Kidney (tissue), 13 donors: ENCODE measurements at regions not wholly inside any gene's neighbourhood (a gene's known extent, or its start where the extent isn't known, plus 50 kb on each side); places are given as distances from the start of the nearest gene placed in this dataset.

Experiments
- DNase-seq, 5 donors: peaks; one replicate each; pipeline ENCODE4 v3.0.0-alpha.2; 2013 to 2020
- FAIRE-seq: peaks from 2 replicates; lab custom pipeline; 2012; peaks lifted over from hg19 to GRCh38; lab: Jason Lieb, UNC
- H3K27ac ChIP-seq, 2 donors: one replicate each; pipeline ENCODE4 v1.7.0; 2013; ENCODE audit warnings: low read depth in 2 of 2, low read length in 2 of 2, inconsistent platforms in 1 of 2
- H3K27me3 ChIP-seq: one replicate; pipeline ENCODE4 v1.7.1; 2013; ENCODE audit warnings: low read length, inconsistent platforms; ENCODE audit not compliant: control insufficient read depth, insufficient read depth
- H3K36me3 ChIP-seq, 3 donors: one replicate each; pipeline versions ENCODE4 v1.7.0 to v1.7.1; 2013; ENCODE audit warnings: low read length in 3 of 3, control low read depth in 1 of 3, inconsistent platforms in 1 of 3; ENCODE audit not compliant: insufficient read depth in 3 of 3, control insufficient read depth in 2 of 3
- H3K4me1 ChIP-seq, 3 donors: one replicate each; pipeline versions ENCODE4 v1.7.0 to v1.7.1; 2013; ENCODE audit warnings: low read length in 3 of 3, inconsistent platforms in 1 of 3, low read depth in 1 of 3; ENCODE audit not compliant: control insufficient read depth in 2 of 3, insufficient read depth in 2 of 3
- H3K4me3 ChIP-seq, 3 donors: one replicate each; pipeline versions ENCODE4 v1.7.0 to v1.8.1; 2013; ENCODE audit warnings: low read length in 3 of 3, control low read depth in 1 of 3, inconsistent platforms in 1 of 3
- H3K9ac ChIP-seq, 3 donors: one replicate each; pipeline versions ENCODE4 v1.7.0 to v1.7.1; 2013; ENCODE audit warnings: low read length in 3 of 3, control low read depth in 1 of 3, inconsistent platforms in 1 of 3
- H3K9me3 ChIP-seq, 3 donors: one replicate each; pipeline versions ENCODE4 v1.7.0 to v1.7.1; 2013; ENCODE audit warnings: low read length in 3 of 3, control low read depth in 1 of 3, inconsistent platforms in 1 of 3; ENCODE audit not compliant: control insufficient read depth in 2 of 3, insufficient read depth in 1 of 3
- intact Hi-C: fragments of 100-400 bp; cut with DNase I; formaldehyde crosslinking; loops from one replicate; pipeline ENCODE4 v1.11.1; 2022
- TF ChIP-seq, protein P1 (sequence below): IDR thresholded peaks from 3 replicates; pipeline ENCODE4 v1.5.1; 2012; ENCODE audit warnings: mild to moderate bottlenecking, moderate library complexity, borderline replicate concordance; ENCODE audit not compliant: insufficient read depth; ENCODE audit errors: extremely low read depth
- donor health status: control.
- donor health status: control.
- donor health status: control.
- donor health status: control.
- donor health status: control.
- donor health status: DM: yes; HTN: yes; CAD: no.
- donor health status: Normal renal cell carcinoma (clear cell type).

GRCh38 chr20:24836661-24837299 lies 112.3 kb upstream of the CST7 start:
- Histone ChIP-seq H3K9me3 (no peaks in the 10 kb centered on the region), H3K27ac (no peak overlapping the region), H3K27me3 (no peaks in the 10 kb centered on the region), H3K4me3 (no peak overlapping the region), H3K36me3 (no peaks in the 10 kb centered on the region), H3K4me1 (no peaks in the 10 kb centered on the region), H3K9ac (no peak overlapping the region)
- intact Hi-C loops: no loop called here
- FAIRE-seq: no peak
- DNase-seq: peak in 1 of 5 donors; percentile 7
- TF ChIP-seq, protein P1, sequence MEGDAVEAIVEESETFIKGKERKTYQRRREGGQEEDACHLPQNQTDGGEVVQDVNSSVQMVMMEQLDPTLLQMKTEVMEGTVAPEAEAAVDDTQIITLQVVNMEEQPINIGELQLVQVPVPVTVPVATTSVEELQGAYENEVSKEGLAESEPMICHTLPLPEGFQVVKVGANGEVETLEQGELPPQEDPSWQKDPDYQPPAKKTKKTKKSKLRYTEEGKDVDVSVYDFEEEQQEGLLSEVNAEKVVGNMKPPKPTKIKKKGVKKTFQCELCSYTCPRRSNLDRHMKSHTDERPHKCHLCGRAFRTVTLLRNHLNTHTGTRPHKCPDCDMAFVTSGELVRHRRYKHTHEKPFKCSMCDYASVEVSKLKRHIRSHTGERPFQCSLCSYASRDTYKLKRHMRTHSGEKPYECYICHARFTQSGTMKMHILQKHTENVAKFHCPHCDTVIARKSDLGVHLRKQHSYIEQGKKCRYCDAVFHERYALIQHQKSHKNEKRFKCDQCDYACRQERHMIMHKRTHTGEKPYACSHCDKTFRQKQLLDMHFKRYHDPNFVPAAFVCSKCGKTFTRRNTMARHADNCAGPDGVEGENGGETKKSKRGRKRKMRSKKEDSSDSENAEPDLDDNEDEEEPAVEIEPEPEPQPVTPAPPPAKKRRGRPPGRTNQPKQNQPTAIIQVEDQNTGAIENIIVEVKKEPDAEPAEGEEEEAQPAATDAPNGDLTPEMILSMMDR: no peak

GRCh38 chr20:24837781-24838450 lies 111.2 kb upstream of the CST7 start:
- no peak overlapping the region for H3K9ac ChIP-seq
- no peak overlapping the region for H3K4me3 ChIP-seq
- H3K9me3 ChIP-seq: no peaks in the 10 kb centered on the region
- FAIRE-seq: no peak
- peak in 2 of 5 donors; percentile 8 to 13 for DNase-seq
- H3K27ac ChIP-seq: no peak overlapping the region
- TF ChIP-seq, protein P1: no peak
- no peaks in the 10 kb centered on the region for H3K4me1 ChIP-seq
- no peaks in the 10 kb centered on the region for H3K27me3 ChIP-seq
- intact Hi-C loops: no loop called here
- no peaks in the 10 kb centered on the region for H3K36me3 ChIP-seq

DNA sequence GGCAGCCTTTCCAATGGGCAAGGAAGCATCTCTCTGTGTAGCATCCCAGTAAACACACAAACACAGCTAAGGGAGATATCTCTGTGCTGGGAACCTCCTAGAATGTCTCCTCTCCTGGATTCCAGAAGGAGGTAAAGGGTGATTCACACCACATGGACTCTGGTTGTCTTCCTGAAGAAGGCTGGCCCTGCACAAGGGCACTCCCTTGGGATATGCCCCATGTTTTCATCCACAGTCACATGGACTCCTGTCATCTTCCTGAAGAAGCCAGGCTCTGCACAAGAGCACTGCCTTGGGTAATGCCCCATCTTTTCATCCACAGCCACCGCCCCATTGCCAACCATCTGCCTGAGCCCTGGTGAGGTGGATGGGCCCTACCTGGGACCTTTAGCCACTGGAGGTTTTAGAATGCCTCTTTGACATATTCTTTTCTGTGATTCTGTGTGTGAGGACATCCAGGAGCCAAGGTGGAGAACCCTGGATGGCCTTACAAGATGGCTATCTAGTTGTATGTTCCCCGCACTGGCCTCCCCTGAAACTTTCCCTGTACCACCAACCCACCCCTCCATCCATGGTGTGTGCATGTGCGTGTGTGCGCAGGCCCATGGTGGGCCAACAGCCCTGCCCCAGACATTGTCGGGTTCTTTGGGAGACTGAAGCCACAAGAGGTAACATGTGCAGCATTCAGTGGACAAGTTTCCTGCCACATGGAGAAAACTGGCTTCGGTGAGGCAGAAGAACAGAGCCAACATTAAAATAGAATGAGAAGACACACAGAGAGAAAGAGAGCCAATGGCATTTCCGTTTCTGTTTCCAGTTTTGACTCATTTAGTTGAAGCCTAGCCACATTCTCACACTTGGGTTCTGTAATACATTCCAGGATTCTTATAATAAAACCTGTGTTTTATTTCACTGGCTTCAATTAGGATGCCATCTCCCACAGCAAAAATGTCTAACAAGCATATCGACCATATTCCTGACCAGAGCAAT lies 110.2 kb upstream of the CST7 start:
- intact Hi-C loops: no loop called here
- no peak for FAIRE-seq
- Histone ChIP-seq H3K4me3 (no peak overlapping the region), H3K4me1 (no peaks in the 10 kb centered on the region), H3K27ac (no peak overlapping the region), H3K27me3 (no peaks in the 10 kb centered on the region), H3K9me3 (no peaks in the 10 kb centered on the region), H3K9ac (no peak overlapping the region), H3K36me3 (no peaks in the 10 kb centered on the region)
- TF ChIP-seq, protein P1: no peak
- no peak for DNase-seq
